Heart left ventricle (tissue), 13 donors: ENCODE measurements at regions not wholly inside any gene's neighbourhood (a gene's known extent, or its start where the extent isn't known, plus 50 kb on each side); places are given as distances from the start of the nearest gene placed in this dataset.

Source experiments
- POLR2A ChIP-seq, 2 donors: fragments of 450-650 bp; IDR thresholded peaks; one replicate each; pipeline ENCODE4 v1.6.1; 2017; ENCODE audit warnings: antibody characterized with exemption in 2 of 2, mild to moderate bottlenecking in 2 of 2, moderate library complexity in 2 of 2
- TF ChIP-seq, protein P1 (sequence below), 12 donors: fragments of 200-600 bp; sonication (generic) in 4 of 12; IDR thresholded peaks; one replicate each; pipeline versions ENCODE4 v1.5.0 to v1.8.0; 2018 to 2022; ENCODE audit warnings: antibody characterized with exemption in 12 of 12, mild to moderate bottlenecking in 5 of 12
- donor health status: ischemic (EF 13 %, LVEDD 7.1; RV severe dilation, severe dysfunction).
- donor health status: DM: no; HTN: yes; CAD: no.
- donor health status: DM: no; HTN: no; CAD: no.
- donor health status: ischemic (EF 25% LVEDD 6.9; RV normal size, moderate dysfunction).
- donor health status: ischemic (EF 25% LVEDD 5.7; RV mildly dilated, moderate dysfunction).
- donor health status: ischemic (EF 35%, LVEDD 5.7; RV mildly dilated, moderate dysfunction).
- donor health status: nonischemic (EF 11% LVEDD 7.7; RV severe dilation, severe dysfunction).
- donor health status: DM: yes; HTN: yes; CAD: no.
- donor health status: PGD.
- donor health status: ischemic (EF 29% LVEDD 5.4; RV normal size, mild dysfunction).
- donor health status: nonischemic (EF 23%, LVEDD 6.1; RV moderate dilation, normal function).

- TF ChIP-seq, protein P1, sequence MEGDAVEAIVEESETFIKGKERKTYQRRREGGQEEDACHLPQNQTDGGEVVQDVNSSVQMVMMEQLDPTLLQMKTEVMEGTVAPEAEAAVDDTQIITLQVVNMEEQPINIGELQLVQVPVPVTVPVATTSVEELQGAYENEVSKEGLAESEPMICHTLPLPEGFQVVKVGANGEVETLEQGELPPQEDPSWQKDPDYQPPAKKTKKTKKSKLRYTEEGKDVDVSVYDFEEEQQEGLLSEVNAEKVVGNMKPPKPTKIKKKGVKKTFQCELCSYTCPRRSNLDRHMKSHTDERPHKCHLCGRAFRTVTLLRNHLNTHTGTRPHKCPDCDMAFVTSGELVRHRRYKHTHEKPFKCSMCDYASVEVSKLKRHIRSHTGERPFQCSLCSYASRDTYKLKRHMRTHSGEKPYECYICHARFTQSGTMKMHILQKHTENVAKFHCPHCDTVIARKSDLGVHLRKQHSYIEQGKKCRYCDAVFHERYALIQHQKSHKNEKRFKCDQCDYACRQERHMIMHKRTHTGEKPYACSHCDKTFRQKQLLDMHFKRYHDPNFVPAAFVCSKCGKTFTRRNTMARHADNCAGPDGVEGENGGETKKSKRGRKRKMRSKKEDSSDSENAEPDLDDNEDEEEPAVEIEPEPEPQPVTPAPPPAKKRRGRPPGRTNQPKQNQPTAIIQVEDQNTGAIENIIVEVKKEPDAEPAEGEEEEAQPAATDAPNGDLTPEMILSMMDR (IDR thresholded peaks at IDR 0.05), result no peak
- no peak for TF ChIP-seq POLR2A (IDR thresholded peaks at IDR 0.05)
These were observed 477.6 kb upstream of the USP24 start for GRCh38 chr1:55692726-55693125.
